ENCODE measurements at regions not wholly inside any gene's neighbourhood (a gene's known extent, or its start where the extent isn't known, plus 50 kb on each side); places are given as distances from the start of the nearest gene placed in this dataset.

DNA sequence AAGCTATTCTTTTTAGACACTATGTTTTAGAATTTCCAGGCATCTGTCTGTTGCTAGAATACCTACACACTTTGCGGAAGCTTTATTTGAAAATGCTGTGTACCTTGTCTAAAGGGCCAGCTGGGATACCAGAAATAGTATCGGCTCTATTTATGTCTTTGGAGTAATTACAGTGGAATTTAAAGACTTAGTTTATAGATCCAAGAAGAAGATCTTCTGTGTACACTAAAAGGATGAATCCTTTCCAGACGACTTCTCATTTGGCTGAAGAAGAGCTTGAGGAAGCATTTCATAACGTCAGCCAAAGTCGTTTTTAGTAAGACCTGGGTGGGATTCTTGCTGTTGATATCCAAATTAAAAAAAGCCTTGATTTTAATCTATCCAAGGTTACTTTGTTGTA is 365.9 kb downstream of the INHBA start:
- TF ChIP-seq, protein P1, sequence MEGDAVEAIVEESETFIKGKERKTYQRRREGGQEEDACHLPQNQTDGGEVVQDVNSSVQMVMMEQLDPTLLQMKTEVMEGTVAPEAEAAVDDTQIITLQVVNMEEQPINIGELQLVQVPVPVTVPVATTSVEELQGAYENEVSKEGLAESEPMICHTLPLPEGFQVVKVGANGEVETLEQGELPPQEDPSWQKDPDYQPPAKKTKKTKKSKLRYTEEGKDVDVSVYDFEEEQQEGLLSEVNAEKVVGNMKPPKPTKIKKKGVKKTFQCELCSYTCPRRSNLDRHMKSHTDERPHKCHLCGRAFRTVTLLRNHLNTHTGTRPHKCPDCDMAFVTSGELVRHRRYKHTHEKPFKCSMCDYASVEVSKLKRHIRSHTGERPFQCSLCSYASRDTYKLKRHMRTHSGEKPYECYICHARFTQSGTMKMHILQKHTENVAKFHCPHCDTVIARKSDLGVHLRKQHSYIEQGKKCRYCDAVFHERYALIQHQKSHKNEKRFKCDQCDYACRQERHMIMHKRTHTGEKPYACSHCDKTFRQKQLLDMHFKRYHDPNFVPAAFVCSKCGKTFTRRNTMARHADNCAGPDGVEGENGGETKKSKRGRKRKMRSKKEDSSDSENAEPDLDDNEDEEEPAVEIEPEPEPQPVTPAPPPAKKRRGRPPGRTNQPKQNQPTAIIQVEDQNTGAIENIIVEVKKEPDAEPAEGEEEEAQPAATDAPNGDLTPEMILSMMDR (IDR thresholded peaks at IDR 0.05; ENCODE audit: low read depth, low read length): no peak
- no peak for TF ChIP-seq EZH2phosphoT487 (IDR thresholded peaks at IDR 0.05; ENCODE audit: low read depth)

Data from OCI-LY3 (cell line).